GM03348 (cell line): ENCODE measurements at regions not wholly inside any gene's neighbourhood (a gene's known extent, or its start where the extent isn't known, plus 50 kb on each side); places are given as distances from the start of the nearest gene placed in this dataset.
A peak's percentile ranks its signal among the peaks of the same experiment; 100 is the strongest.
"Not testable (repeated sequence)": the region's sequence is repeated elsewhere in the genome, so short reads cannot be mapped to it uniquely, and the experiment has no call there.

Experiments
- DNase-seq: peaks from one replicate; pipeline ENCODE4 v3.0.0; 2012; ENCODE audit warnings: low spot score

DNA sequence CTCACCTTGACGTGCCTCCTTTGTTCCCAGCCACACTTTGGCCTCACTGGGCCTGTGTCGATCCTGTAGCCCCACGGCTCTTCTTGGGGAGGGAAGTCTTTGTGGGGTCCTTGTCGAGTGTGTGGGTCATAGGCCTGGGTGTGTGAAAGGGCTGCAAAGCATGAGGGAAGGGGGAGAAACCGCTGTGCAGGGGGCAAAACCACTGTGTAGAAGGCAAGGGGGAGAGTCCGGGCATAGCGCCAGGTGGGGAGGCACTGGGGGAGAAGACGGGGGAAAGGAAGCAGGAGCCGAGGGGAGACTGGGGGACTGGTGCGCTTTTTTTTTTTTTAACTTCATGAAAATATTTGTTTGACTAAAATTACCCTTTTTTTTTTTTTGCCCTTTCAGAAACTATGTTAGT lies 65.1 kb upstream of the RASD2 start:
- no peak for DNase-seq

DNA sequence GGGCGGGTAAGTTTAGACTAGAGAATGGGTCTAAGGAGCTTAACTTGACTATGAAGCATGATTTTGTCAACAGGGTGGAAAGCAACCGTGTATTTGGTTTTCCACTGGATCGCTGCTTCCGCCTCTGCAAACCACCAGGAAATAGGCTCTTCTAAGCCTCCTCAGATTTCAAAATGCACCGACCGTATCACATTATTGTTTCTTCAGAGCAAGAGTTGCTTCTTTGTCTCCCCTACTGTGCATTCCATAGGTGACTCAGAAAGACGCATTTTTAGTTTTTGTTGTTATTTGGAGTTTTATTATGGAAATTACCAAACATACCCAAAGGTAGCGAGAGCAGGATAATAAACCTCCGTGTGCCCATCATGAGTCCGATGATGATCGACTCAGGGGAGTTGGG lies 64.3 kb upstream of the RASD2 start:
- no peak for DNase-seq

DNA sequence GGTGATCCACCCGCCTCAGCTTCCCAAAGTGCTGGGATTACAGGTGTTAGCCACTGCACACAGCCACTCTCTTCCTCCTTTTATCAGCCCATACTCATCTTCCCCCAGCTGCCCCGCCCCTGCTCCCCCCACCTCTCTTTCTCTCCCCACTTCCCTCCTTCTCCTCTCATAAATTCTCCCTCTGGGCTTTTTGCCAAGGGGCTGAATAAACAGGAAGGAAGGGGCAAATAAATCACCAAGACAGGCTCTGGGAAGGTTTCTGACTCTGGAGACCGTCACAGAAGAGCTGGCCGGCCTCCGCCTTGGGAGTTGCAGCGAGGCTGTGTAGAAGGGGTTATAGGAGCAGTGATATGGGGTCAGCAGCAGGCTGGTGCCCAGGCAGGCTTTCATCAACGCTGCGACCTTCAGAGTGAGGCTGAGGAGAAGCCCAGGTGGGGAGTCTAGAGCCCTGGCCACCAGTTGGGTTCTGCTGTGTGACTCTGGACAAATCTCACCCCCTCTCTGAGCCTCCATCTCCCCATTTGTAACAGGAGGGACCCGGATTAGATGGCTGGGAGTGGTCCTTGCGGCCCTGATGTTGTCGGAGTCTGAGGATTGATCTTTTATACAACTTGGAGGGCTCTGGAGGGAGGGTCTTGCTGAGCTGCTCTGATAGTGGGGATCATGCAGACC lies 62.6 kb upstream of the RASD2 start:
- DNase-seq, result peak; percentile 65

DNA sequence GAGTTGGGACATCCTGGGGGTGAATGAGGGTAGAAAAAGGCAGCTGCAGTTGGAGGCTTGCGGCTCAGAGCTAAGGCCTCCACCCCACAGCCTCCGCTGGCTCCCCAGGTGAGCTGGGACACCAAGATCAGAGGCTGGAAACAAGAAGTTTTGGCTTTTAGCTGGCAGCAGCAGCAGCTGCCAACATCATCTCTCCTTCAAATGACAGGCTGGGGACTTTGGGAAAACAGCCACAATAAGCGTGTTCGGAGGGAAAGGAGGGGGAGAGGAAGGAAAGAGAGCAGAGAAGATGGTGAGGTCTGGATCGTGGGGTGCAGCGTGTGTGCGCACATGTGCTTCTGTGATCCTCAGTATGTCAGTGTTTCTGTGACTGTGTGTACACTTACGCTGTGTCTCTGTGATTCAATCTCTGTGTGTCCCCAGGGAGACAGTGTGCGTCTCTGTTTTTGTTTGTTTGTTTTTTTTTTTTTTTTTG lies 62.0 kb upstream of the RASD2 start:
- no peak for DNase-seq

DNA sequence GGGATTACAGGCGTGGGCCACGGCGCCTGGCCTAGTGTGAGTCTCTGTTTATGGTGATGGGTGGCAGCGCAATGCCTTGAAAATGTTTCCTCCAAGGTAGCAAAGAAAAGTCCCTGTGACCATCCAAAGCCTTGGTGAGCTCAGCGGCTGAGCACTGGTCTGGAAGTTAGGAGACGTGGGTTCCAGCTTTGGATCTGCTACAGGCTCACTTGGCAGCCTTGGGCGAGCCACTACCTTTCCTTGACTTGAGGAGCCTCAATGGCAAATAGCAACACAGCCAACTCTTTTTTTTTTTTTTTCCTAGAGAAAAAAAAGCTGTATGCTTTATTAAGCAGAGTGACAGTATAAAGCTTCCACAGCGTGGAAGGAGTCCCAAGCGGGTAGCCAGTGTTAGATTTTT lies 61.3 kb upstream of the RASD2 start:
- no peak for DNase-seq

DNA sequence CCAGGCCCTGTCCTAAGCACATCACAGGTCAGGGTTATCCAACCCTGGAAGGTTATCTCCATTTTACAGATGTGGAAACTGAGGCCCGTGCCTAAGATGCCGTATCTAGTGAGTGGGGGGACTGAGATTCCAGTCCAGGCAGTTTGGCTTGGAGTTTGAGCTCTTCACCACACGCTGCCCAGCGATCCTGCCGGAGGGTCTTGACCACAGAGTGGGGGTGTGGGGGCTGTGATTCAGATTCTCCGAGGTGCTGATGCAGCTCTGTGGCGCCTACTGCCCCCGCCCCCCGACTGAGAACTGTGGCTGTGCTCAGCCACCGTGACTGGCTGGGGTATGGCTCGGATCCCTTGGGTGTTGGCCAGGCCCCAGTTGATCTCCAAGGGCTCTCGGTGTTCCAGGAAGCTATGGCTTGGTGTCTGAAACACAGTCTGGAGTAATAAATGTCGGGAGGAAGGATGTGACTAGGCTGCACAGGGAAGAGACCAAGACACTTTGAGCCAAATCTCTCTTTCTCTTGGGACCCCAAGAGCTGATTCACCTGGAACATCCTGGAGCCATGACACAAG lies 60.6 kb upstream of the RASD2 start:
- DNase-seq, result peak; percentile 52

DNA sequence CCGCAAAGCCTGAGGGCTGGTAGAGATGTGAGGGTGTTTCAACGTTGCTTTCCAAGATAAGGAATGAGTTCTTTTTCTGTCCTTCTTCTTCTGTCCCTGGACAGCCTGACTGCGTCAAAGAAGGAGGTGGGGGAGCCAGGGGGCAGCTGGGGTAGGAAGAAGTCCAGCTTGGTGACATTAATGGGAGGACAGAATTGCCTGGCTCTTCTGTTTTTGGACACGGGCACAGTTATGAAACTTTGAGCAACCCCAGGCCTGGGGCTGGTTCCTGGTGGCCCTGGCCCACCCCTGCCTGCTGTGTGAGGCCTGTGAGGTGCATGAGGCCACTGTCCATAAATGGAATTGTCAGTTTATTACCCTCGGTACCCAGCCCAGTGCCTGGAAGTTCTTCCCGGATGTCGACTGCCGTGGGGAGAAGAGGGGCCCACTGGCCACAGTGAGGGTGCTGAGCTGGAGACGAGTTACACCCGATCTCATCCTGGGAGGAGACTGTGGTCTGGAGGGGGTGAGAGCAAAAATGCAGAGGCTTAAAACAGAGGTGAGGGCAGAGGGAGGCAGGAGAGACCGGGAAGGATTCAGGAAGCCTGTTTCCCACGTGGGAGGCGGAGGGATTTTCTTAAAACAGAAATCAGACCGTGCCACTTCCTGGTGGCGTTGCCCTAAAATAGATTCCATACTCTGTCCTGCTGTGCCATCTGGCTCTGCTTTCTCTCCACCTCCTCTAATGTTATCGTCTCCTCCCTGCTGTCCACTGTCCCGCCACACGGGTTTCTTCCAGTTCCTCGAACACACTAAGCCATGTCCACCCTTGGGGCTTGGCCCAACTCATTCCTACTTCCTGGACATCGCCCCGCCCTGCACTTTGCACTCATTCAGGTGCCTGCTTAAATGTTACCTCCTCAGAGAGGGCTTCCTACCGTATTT lies 59.7 kb upstream of the RASD2 start:
- DNase-seq, result peak; percentile 38

DNA sequence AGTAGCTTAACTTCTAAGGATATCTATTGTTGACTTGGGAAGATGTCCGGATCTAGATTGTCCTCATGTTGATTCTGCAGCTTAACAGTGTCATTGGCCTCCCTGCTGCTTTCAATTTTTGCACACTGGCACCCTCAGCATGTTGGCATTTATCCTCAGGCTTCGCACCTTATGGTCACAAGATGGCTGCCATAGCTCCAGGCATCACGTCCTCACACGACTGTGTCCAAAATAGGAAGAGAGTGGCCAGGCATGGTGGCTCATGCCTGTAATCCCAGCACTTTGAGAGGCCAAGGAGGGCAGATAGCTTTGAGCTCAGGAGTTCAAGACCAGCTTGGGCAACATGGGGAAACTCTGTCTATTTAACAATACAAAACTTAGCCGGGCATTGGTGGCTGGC lies 58.3 kb upstream of the RASD2 start:
- no peak for DNase-seq

DNA sequence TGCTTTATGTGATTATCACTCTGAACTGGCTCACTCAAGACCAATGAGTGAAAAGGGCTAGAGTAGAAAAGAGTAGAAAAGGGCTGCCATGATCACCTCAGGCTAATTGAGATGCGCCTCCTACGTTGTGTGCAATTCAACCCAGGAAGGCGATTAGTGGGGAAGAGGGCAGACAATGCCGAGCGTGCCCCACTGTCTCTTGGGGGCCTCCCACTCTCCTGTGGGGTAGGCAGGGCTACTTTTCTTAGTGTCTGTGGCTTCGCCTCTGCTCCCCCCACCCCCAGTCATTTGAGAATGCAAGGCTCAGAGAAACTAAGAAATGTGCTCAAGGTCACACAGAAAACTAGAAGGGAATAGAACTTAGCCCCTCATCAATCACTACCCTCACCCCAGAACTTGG lies 57.7 kb upstream of the RASD2 start:
- DNase-seq, result no peak

DNA sequence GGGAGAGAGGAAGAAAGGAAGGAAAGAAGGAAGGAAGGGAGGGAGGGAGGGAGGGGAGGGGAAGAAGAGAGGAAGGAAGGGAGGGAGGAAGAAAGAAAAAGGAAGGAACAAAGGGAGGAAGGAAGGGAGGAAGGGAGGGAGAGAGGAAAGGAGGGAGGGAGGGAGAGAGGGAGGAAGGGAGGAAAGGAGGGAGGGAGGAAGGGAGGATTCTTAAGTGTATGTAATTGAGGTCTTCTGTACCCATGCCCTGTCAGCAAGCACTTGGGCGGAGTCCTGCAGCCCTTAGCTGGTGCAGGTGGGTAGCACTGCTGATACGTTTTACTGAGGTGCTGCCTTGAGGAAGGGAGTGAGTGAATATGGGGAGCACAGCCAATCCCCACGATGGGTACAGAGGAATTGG lies 56.9 kb upstream of the RASD2 start:
- no peak for DNase-seq

DNA sequence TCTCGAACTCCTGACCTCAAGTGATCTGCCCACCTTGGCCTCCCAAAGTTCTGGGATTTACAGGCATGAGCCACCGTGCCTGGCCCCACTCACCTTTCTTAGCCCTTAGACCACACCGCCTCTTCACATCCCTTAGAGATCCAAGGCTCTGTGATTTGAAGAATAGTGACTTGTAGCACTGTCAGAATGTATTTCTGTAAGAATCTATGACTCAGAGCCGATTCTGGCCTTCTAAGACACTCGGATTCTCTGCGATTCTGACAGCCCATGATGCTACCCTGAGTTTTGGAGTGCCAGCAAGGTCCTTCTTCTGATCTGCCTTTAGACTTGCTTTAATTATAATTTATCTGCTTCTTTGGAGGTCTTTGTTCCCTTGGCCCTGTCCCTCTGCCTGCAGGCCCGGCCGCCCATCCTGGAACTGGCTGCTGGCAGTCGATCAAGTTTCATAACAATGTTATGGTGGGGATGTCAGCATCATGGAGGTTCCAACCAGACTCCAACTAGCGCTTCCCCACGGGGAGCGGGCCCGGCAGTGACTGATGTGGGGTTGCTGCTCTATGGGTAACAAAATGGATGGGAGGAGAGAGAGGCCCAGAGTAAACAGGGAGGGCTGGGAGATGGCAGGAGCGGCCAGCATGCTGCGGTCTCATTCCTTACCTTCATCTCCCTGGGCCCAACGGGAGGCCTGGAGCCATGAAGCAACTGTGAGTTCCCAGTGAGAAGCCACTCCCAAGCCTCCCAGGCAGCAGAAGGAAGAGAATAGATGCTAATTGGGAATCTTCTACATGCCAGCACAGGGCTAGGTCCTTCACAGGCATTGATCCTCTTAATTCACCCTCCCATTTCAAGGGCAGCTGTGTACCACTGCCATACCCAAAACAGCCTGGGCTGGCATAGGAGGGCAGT lies 55.7 kb upstream of the RASD2 start:
- DNase-seq, result no peak

DNA sequence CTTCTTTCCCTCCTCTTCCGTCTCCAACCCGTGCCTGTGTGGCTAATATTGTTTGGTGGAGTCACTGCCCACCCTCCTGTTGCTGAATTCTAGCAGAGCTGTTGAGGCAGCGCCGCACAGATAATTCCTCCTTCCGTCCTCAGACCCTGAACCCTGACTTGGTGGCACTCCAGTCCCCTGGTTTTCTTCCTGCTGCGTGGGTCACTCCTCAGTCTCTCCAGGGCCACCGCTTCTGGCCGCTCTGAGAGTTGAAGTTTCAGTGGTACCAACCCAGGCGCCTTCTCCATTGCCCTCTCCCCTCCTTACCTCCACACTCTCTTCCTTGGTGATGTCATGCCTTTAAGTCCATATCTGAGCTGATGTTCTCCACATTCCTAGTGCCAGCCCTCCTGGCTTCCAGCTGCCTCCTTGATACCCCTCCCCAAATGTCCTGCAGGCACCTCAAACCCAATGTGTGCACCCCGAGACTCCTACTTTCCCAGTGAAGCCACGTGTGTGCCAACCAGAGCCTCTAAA lies 54.5 kb upstream of the RASD2 start:
- no peak for DNase-seq

DNA sequence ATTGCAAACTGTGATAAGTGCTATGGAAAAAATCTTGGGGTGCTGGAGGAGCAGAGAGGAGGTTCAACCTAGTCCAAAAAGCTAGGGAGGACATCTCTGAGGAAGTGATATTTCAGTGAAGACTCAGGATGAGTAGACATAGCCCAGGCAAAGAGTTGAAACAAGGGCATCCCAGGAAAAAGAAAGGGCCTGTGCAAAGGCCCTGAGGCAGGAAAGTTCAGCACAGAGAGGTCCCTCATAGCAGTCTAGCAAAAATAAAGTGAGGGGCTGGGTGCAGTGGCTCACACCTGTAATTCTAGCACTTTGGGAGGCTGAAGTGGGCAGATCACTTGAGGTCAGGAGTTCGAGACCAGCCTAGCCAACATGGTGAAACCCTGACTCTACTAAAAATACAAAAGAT lies 53.0 kb upstream of the RASD2 start:
- not testable (repeated sequence) for DNase-seq

DNA sequence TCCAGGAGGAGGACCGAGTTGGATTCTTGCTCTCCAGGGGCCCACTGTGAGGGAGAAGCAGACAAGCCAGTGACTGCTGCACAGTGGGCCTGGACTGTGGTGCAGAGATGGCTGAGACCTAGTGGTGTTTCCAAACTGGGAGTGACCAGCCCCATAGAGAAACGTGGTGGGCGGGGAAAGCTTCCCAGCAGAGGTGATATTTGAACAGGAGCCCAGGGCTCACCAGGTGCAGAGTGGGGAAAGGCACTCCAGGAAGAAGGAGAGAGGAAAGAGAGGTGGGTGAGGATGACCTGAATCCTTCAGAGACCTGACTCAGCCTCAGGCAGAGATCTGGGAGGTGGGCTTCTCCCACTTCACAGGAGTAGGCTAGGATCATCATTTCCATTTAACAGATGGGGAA lies 52.1 kb upstream of the RASD2 start:
- DNase-seq, result no peak

DNA sequence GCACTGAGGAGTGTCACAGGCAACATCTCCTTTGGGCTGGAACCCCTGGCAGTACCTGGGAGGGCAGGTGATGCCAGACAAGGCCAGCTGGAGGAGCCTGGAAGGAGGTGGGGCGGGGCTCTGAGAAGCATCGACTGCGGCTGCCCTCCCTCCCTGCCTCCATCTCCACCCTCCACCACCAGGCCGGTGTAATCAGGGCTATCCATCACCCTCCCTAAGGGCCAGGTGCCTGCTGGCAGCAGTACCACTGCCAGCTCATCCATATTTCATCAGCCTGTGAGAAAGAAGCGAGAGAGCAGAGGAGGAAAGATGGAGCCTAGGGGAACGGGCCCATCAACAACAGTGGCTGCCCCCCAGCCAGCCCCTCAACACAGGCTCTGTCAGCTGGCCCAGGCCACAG lies 51.4 kb upstream of the RASD2 start:
- no peak for DNase-seq
